ENCODE measurements at regions not wholly inside any gene's neighbourhood (a gene's known extent, or its start where the extent isn't known, plus 50 kb on each side); places are given as distances from the start of the nearest gene placed in this dataset.

DNA sequence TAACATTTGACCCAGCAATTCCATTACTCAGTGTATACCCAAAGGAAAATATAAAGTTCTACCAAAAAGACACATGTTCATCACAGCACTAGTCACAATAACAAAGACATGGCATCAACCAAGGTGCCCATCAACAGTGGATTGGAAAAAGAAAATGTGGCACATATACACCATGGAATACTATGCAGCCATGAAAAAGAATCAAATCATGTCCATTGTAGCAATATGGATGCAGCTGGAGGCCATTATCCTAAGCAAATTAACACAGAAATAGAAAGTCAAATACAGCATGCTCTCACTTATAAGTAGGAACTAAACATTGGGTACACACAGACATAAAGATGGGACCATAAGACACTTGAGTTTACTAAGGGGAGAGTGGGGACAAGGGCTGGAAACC lies 441.9 kb upstream of the ID4 start:
- Histone ChIP-seq H3K4me1 (replicated peaks in 1 of 2; ENCODE audit: control insufficient read depth in 2 of 2, insufficient read depth in 2 of 2, low read length in 2 of 2) (no peaks in the 10 kb centered on the region), H3K4me2 (ENCODE audit: insufficient read depth, low read length) (no peak overlapping the region), H3K9ac (ENCODE audit: insufficient read depth in 1 of 2, low read depth in 2 of 2, low read length in 2 of 2) (no peak overlapping the region), H3K27ac (ENCODE audit: extremely low read depth, low read depth, low read length) (no peak overlapping the region), H2AFZ (ENCODE audit: low read depth, low read length) (no peak overlapping the region), H3K36me3 (ENCODE audit: control insufficient read depth, insufficient read depth, low read length) (no peaks in the 10 kb centered on the region), H4K20me1 (replicated peaks; ENCODE audit: control insufficient read depth, insufficient read depth, low read length) (no peaks in the 10 kb centered on the region), H3K4me3 (no peak overlapping the region), H3K79me2 (ENCODE audit: control insufficient read depth, insufficient read depth, low read length) (no peaks in the 10 kb centered on the region), H3K9me1 (ENCODE audit: control insufficient read depth, insufficient read depth, low read length) (no peaks in the 10 kb centered on the region), H3K9me3 (replicated peaks; ENCODE audit: control insufficient read depth, insufficient read depth, low read depth, low read length) (no peaks in the 10 kb centered on the region), H3K27me3 (ENCODE audit: control insufficient read depth in 2 of 2, insufficient read depth in 2 of 2, low read length in 2 of 2) (no peaks in the 10 kb centered on the region)
- ATAC-seq (no peak), DNase-seq (ENCODE audit: extremely low read depth in 1 of 4, low spot score in 3 of 4) (no peak), FAIRE-seq (no peak)
- intact Hi-C loops (cut with micrococcal nuclease): no loop called here
- in situ Hi-C loops (cut with MboI): no loop called here
- POLR2A ChIA-PET: no interaction called here
- no TSS peak for BruUV-seq (replicated peaks)
- TF ChIP-seq ZNF146 (CRISPR knock-in tag; IDR thresholded peaks at IDR 0.05; ENCODE audit: unreplicated experiment) (peak; percentile 77), ZBTB34 (CRISPR knock-in tag; IDR thresholded peaks at IDR 0.05) (no peak)
- CTCF ChIA-PET (ENCODE audit: low intra/inter-chr PET ratio): no interaction called here

- Histone ChIP-seq H3K36me3 (ENCODE audit: control insufficient read depth, insufficient read depth, low read length) (no peaks in the 10 kb centered on the region), H3K9me1 (ENCODE audit: control insufficient read depth, insufficient read depth, low read length) (no peaks in the 10 kb centered on the region), H3K27me3 (ENCODE audit: control insufficient read depth in 2 of 2, insufficient read depth in 2 of 2, low read length in 2 of 2) (no peaks in the 10 kb centered on the region), H3K4me3 (no peak overlapping the region), H3K9me3 (replicated peaks; ENCODE audit: control insufficient read depth, insufficient read depth, low read depth, low read length) (no peaks in the 10 kb centered on the region), H3K79me2 (ENCODE audit: control insufficient read depth, insufficient read depth, low read length) (no peaks in the 10 kb centered on the region), H4K20me1 (replicated peaks; ENCODE audit: control insufficient read depth, insufficient read depth, low read length) (no peaks in the 10 kb centered on the region), H3K9ac (ENCODE audit: insufficient read depth in 1 of 2, low read depth in 2 of 2, low read length in 2 of 2) (no peak overlapping the region), H3K27ac (ENCODE audit: extremely low read depth, low read depth, low read length) (no peak overlapping the region), H3K4me2 (ENCODE audit: insufficient read depth, low read length) (no peak overlapping the region), H2AFZ (ENCODE audit: low read depth, low read length) (no peak overlapping the region), H3K4me1 (replicated peaks in 1 of 2; ENCODE audit: control insufficient read depth in 2 of 2, insufficient read depth in 2 of 2, low read length in 2 of 2) (no peaks in the 10 kb centered on the region)
- WGBS (ENCODE audit: insufficient coverage, low coverage, missing lambda C conversion rate): under 1% methylated on average over 7 of the region's 7 CpGs
- in situ Hi-C loops (cut with MboI) (no loop called here), intact Hi-C loops (cut with micrococcal nuclease) (no loop called here)
- ChIA-PET POLR2A (no interaction called here), CTCF (ENCODE audit: low intra/inter-chr PET ratio) (no interaction called here)
- no peak for FAIRE-seq
- ATAC-seq: no peak
- no TSS peak for BruUV-seq (replicated peaks)
- no peak for DNase-seq (ENCODE audit: extremely low read depth in 1 of 4, low spot score in 3 of 4)
- no peak for TF ChIP-seq ZBED1 (IDR thresholded peaks at IDR 0.05)
- TF ChIP-seq ZNF253 (CRISPR knock-in tag; conservative IDR thresholded peaks at IDR 0.05): no peak
- no peak for TF ChIP-seq C11orf30 (IDR thresholded peaks at IDR 0.05; ENCODE audit: low read depth)
- no peak for TF ChIP-seq SNIP1 (IDR thresholded peaks at IDR 0.05; ENCODE audit: low read depth)
- TF ChIP-seq MEF2A (IDR thresholded peaks at IDR 0.05; ENCODE audit: control insufficient read depth, low read depth, low read length): no peak
- no peak for TF ChIP-seq XRCC3 (IDR thresholded peaks at IDR 0.05)
- no peak for TF ChIP-seq ZNF583 (CRISPR knock-in tag; IDR thresholded peaks at IDR 0.05)
- TF ChIP-seq ZNF75A (CRISPR knock-in tag; IDR thresholded peaks at IDR 0.05): no peak
- no peak for TF ChIP-seq PML (IDR thresholded peaks at IDR 0.05; ENCODE audit: low read length)
- no peak for TF ChIP-seq ZNF232 (CRISPR knock-in tag; IDR thresholded peaks at IDR 0.05)
- TF ChIP-seq TAF15 (IDR thresholded peaks at IDR 0.05; ENCODE audit: low read depth, low read length): no peak
- no peak for TF ChIP-seq ATF3 (IDR thresholded peaks at IDR 0.05)
- TF ChIP-seq ATF3 (CRISPR knock-in tag; conservative IDR thresholded peaks at IDR 0.05): no peak
- no peak for TF ChIP-seq HLTF (IDR thresholded peaks at IDR 0.05)
- no peak for TF ChIP-seq KDM5B (IDR thresholded peaks at IDR 0.05; ENCODE audit: insufficient replicate concordance, low read depth, low read length)
- no peak for TF ChIP-seq MECOM (CRISPR knock-in tag; IDR thresholded peaks at IDR 0.05)
Measured at GRCh38 chr6:19399406-19399805, 437.8 kb upstream of the ID4 start.
